Testis (tissue), 2 donors: ENCODE measurements at regions not wholly inside any gene's neighbourhood (a gene's known extent, or its start where the extent isn't known, plus 50 kb on each side); places are given as distances from the start of the nearest gene placed in this dataset.

Source experiments
- POLR2A ChIP-seq: fragments of 450-650 bp; IDR thresholded peaks from one replicate; pipeline ENCODE4 v1.6.1; 2017; ENCODE audit warnings: antibody characterized with exemption, mild to moderate bottlenecking, moderate library complexity
- TF ChIP-seq, protein P1 (sequence below), 3 experiments: fragments of 450-650 bp in 2 of 3; fragments of 200-600 bp in 1 of 3; sonication (generic) in 1 of 3; IDR thresholded peaks; one replicate each; pipeline ENCODE4 v1.5.1; 2016 to 2019; ENCODE audit warnings: antibody characterized with exemption in 3 of 3, mild to moderate bottlenecking in 2 of 3, moderate library complexity in 1 of 3

DNA sequence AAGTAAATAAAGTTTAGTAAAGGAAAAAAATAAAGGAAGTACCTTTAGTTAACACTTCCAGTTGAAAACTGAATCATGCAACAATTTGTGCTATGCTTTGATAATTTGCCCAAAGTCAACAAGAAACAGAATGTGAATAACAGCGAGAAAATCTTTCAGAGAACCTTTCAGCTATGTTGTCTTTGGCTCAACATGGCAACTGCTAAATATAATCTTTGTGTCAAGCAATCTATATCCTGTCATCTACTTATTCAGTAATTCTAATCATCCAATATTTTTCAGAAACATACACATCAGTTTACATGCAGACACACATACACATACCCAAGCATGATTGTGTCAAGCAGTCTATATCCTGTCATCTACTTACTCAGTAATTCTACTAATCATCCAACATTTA is 136.0 kb upstream of the PABPC4L start:
- TF ChIP-seq, protein P1, sequence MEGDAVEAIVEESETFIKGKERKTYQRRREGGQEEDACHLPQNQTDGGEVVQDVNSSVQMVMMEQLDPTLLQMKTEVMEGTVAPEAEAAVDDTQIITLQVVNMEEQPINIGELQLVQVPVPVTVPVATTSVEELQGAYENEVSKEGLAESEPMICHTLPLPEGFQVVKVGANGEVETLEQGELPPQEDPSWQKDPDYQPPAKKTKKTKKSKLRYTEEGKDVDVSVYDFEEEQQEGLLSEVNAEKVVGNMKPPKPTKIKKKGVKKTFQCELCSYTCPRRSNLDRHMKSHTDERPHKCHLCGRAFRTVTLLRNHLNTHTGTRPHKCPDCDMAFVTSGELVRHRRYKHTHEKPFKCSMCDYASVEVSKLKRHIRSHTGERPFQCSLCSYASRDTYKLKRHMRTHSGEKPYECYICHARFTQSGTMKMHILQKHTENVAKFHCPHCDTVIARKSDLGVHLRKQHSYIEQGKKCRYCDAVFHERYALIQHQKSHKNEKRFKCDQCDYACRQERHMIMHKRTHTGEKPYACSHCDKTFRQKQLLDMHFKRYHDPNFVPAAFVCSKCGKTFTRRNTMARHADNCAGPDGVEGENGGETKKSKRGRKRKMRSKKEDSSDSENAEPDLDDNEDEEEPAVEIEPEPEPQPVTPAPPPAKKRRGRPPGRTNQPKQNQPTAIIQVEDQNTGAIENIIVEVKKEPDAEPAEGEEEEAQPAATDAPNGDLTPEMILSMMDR (IDR thresholded peaks at IDR 0.05), result no peak
- TF ChIP-seq POLR2A, result no peak
